ENCODE measurements at regions not wholly inside any gene's neighbourhood (a gene's known extent, or its start where the extent isn't known, plus 50 kb on each side); places are given as distances from the start of the nearest gene placed in this dataset.

GRCh38 chr11:79536155-79536917, 95.5 kb upstream of the TENM4 start:
- Histone ChIP-seq H3K4me3 (replicated peaks in 1 of 3; ENCODE audit: insufficient read depth in 1 of 3, low read depth in 1 of 3, low read length in 3 of 3) (no peak overlapping the region), H2AFZ (ENCODE audit: low read depth, low read length) (no peak overlapping the region), H3K4me1 (ENCODE audit: control insufficient read depth, extremely low read depth, insufficient read depth, low read length) (no peaks in the 10 kb centered on the region), H3K9me3 (replicated peaks; ENCODE audit: control insufficient read depth, insufficient read depth, low read length) (peaks cover 2% of the 10 kb centered on the region), H4K20me1 (replicated peaks; ENCODE audit: control insufficient read depth, extremely low read depth, insufficient read depth, low read length) (no peaks in the 10 kb centered on the region), H3K27me3 (ENCODE audit: control insufficient read depth in 2 of 2, insufficient read depth in 2 of 2, low read length in 2 of 2) (no peaks in the 10 kb centered on the region), H3K36me3 (ENCODE audit: control insufficient read depth in 2 of 2, extremely low read depth in 1 of 2, insufficient read depth in 2 of 2, low read length in 2 of 2) (no peaks in the 10 kb centered on the region), H3K4me2 (ENCODE audit: insufficient read depth, low read length) (no peak overlapping the region), H3K27ac (ENCODE audit: insufficient read depth, low read depth, low read length) (no peak overlapping the region), H3K9me1 (replicated peaks; ENCODE audit: control insufficient read depth, extremely low read depth, insufficient read depth, low read length) (no peaks in the 10 kb centered on the region), H3K9ac (replicated peaks; ENCODE audit: extremely low read depth, insufficient read depth, low read length) (no peak overlapping the region), H3K79me2 (ENCODE audit: control insufficient read depth, insufficient read depth, low read length) (no peaks in the 10 kb centered on the region)
- no peak for DNase-seq (ENCODE audit: low read depth, low spot score)
- dilution Hi-C loops (cut with MboI; ENCODE audit: extremely low pct_ligation_motif_present, low sequenced_read_pairs) (no loop called here), intact Hi-C loops (cut with micrococcal nuclease) (no loop called here)
- no TSS peak for BruUV-seq (replicated peaks)
- POLR2A ChIA-PET: no interaction called here
- CTCF ChIA-PET: no interaction called here
- no peak for FAIRE-seq
- TF ChIP-seq MYC (IDR thresholded peaks at IDR 0.05; ENCODE audit: low read depth, low read length) (no peak), POLR2AphosphoS5 (IDR thresholded peaks at IDR 0.05; ENCODE audit: insufficient read depth, low read depth, low read length) (no peak), MAX (IDR thresholded peaks at IDR 0.05; ENCODE audit: insufficient read depth, insufficient read length) (no peak), JUN (IDR thresholded peaks at IDR 0.05; ENCODE audit: borderline replicate concordance, insufficient read depth, insufficient read length, low read depth) (no peak)

DNA sequence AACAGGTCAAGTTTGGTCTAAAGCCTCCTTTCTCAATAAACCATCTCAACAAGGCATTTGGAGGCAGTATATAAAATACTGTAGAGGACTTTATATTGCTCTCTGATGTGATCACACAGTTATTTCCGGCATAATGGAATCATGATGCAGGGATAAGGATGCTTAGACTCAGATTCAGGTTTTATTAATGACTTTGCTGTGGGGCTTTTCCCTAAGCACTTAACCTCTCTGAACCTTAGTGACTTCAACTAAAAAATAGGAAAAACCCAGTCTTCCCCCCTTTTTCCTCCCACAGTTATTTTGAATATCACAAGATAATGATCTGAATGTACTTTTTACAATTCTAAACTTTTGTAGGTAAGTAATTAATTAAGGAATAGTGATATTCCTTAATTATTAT, 94.8 kb upstream of the TENM4 start:
- H3K4me1 ChIP-seq (ENCODE audit: control insufficient read depth, extremely low read depth, insufficient read depth, low read length): no peaks in the 10 kb centered on the region
- no peak overlapping the region for H3K4me2 ChIP-seq (ENCODE audit: insufficient read depth, low read length)
- ChIA-PET POLR2A (no interaction called here), CTCF (no interaction called here)
- no peak for TF ChIP-seq GATA2 (IDR thresholded peaks at IDR 0.05; ENCODE audit: insufficient read depth, insufficient read length, low read depth, low read length)
- TF ChIP-seq MAX (IDR thresholded peaks at IDR 0.05; ENCODE audit: insufficient read depth, insufficient read length): no peak
- no peak for TF ChIP-seq MYC (IDR thresholded peaks at IDR 0.05; ENCODE audit: low read depth, low read length)
- TF ChIP-seq POLR2AphosphoS5 (IDR thresholded peaks at IDR 0.05; ENCODE audit: insufficient read depth, low read depth, low read length): no peak
- no peak for TF ChIP-seq EZH2 (IDR thresholded peaks at IDR 0.05; ENCODE audit: borderline replicate concordance, low read depth, low read length, severe bottlenecking)
- TF ChIP-seq FOS (IDR thresholded peaks at IDR 0.05; ENCODE audit: borderline replicate concordance, insufficient read depth, low read length): no peak
- TF ChIP-seq, protein P1, sequence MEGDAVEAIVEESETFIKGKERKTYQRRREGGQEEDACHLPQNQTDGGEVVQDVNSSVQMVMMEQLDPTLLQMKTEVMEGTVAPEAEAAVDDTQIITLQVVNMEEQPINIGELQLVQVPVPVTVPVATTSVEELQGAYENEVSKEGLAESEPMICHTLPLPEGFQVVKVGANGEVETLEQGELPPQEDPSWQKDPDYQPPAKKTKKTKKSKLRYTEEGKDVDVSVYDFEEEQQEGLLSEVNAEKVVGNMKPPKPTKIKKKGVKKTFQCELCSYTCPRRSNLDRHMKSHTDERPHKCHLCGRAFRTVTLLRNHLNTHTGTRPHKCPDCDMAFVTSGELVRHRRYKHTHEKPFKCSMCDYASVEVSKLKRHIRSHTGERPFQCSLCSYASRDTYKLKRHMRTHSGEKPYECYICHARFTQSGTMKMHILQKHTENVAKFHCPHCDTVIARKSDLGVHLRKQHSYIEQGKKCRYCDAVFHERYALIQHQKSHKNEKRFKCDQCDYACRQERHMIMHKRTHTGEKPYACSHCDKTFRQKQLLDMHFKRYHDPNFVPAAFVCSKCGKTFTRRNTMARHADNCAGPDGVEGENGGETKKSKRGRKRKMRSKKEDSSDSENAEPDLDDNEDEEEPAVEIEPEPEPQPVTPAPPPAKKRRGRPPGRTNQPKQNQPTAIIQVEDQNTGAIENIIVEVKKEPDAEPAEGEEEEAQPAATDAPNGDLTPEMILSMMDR (IDR thresholded peaks at IDR 0.05; ENCODE audit: extremely low read depth in 1 of 2, insufficient read depth in 1 of 2, low read depth in 1 of 2, low read length in 2 of 2): no peak
- no peak for TF ChIP-seq JUN (IDR thresholded peaks at IDR 0.05; ENCODE audit: borderline replicate concordance, insufficient read depth, insufficient read length, low read depth)
- TF ChIP-seq POLR2A (IDR thresholded peaks at IDR 0.05; ENCODE audit: low read depth, low read length): no peak
- no peaks in the 10 kb centered on the region for H3K9me1 ChIP-seq (replicated peaks; ENCODE audit: control insufficient read depth, extremely low read depth, insufficient read depth, low read length)
- H3K4me3 ChIP-seq (replicated peaks in 1 of 3; ENCODE audit: insufficient read depth in 1 of 3, low read depth in 1 of 3, low read length in 3 of 3): no peak overlapping the region
- no peak overlapping the region for H3K27ac ChIP-seq (ENCODE audit: insufficient read depth, low read depth, low read length)
- H3K79me2 ChIP-seq (ENCODE audit: control insufficient read depth, insufficient read depth, low read length): no peaks in the 10 kb centered on the region
- intact Hi-C loops (cut with micrococcal nuclease): no loop called here
- no TSS peak for BruUV-seq (replicated peaks)
- H3K36me3 ChIP-seq (ENCODE audit: control insufficient read depth in 2 of 2, extremely low read depth in 1 of 2, insufficient read depth in 2 of 2, low read length in 2 of 2): no peaks in the 10 kb centered on the region
- no peaks in the 10 kb centered on the region for H3K27me3 ChIP-seq (ENCODE audit: control insufficient read depth in 2 of 2, insufficient read depth in 2 of 2, low read length in 2 of 2)
- H3K9me3 ChIP-seq (replicated peaks; ENCODE audit: control insufficient read depth, insufficient read depth, low read length): peaks cover 2% of the 10 kb centered on the region
- no peak overlapping the region for H2AFZ ChIP-seq (ENCODE audit: low read depth, low read length)
- H4K20me1 ChIP-seq (replicated peaks; ENCODE audit: control insufficient read depth, extremely low read depth, insufficient read depth, low read length): no peaks in the 10 kb centered on the region
- FAIRE-seq: no peak
- no peak overlapping the region for H3K9ac ChIP-seq (replicated peaks; ENCODE audit: extremely low read depth, insufficient read depth, low read length)
- dilution Hi-C loops (cut with MboI; ENCODE audit: extremely low pct_ligation_motif_present, low sequenced_read_pairs): no loop called here
- no peak for DNase-seq (ENCODE audit: low read depth, low spot score)
